ENCODE measurements at regions not wholly inside any gene's neighbourhood (a gene's known extent, or its start where the extent isn't known, plus 50 kb on each side); places are given as distances from the start of the nearest gene placed in this dataset.

- no peaks in the 10 kb centered on the region for H3K9me3 ChIP-seq (ENCODE audit: control insufficient read depth, insufficient read depth, low read depth, low read length)
- no peak overlapping the region for H3K4me3 ChIP-seq (ENCODE audit: low read depth, low read length)
- ChIA-PET CTCF (no interaction called here), POLR2A (no interaction called here)
- H3K36me3 ChIP-seq (ENCODE audit: control insufficient read depth in 2 of 2, insufficient read depth in 1 of 2, low read length in 2 of 2), result no peaks in the 10 kb centered on the region
- H3K4me1 ChIP-seq (ENCODE audit: control insufficient read depth, insufficient read depth, low read length), result no peaks in the 10 kb centered on the region
- no peak for TF ChIP-seq ZXDB (tag by site-specific recombination; IDR thresholded peaks at IDR 0.05)
- TF ChIP-seq ZIC2 (tag by site-specific recombination; IDR thresholded peaks at IDR 0.05), result no peak
- no peak for TF ChIP-seq ZNF350 (tag by site-specific recombination; IDR thresholded peaks at IDR 0.05)
- no peak for TF ChIP-seq ZNF239 (tag by site-specific recombination; IDR thresholded peaks at IDR 0.05)
- no peak for TF ChIP-seq ZNF184 (tag by site-specific recombination; IDR thresholded peaks at IDR 0.05)
- TF ChIP-seq ZNF121 (tag by site-specific recombination; IDR thresholded peaks at IDR 0.05), result no peak
- no peak overlapping the region for H3K27ac ChIP-seq (ENCODE audit: extremely low read depth, low read depth, low read length)
Measured at GRCh38 chr12:28991626-28992025, 157.5 kb upstream of the FAR2 start.

- ChIA-PET POLR2A (no interaction called here), CTCF (no interaction called here)
- H3K4me3 ChIP-seq (ENCODE audit: low read depth, low read length), result no peak overlapping the region
- TF ChIP-seq ZNF704 (tag by site-specific recombination; IDR thresholded peaks at IDR 0.05) (no peak), ZNF18 (tag by site-specific recombination; IDR thresholded peaks at IDR 0.05) (no peak), SP7 (tag by site-specific recombination; IDR thresholded peaks at IDR 0.05) (no peak), ZNF248 (tag by site-specific recombination; IDR thresholded peaks at IDR 0.05) (no peak), ZNF121 (tag by site-specific recombination; IDR thresholded peaks at IDR 0.05) (no peak), ATF2 (tag by site-specific recombination; IDR thresholded peaks at IDR 0.05; ENCODE audit: low read depth) (no peak), ZNF362 (tag by site-specific recombination; IDR thresholded peaks at IDR 0.05) (no peak)
- no peaks in the 10 kb centered on the region for H3K4me1 ChIP-seq (ENCODE audit: control insufficient read depth, insufficient read depth, low read length)
- H3K27ac ChIP-seq (ENCODE audit: extremely low read depth, low read depth, low read length), result no peak overlapping the region
- H3K9me3 ChIP-seq (ENCODE audit: control insufficient read depth, insufficient read depth, low read depth, low read length), result no peaks in the 10 kb centered on the region
- H3K36me3 ChIP-seq (ENCODE audit: control insufficient read depth in 2 of 2, insufficient read depth in 1 of 2, low read length in 2 of 2), result no peaks in the 10 kb centered on the region
Measured at GRCh38 chr12:28993720-28994119, 155.4 kb upstream of the FAR2 start.

GRCh38 chr12:28994179-28994715 is 154.8 kb upstream of the FAR2 start:
- CTCF ChIA-PET, result no interaction called here
- no peaks in the 10 kb centered on the region for H3K9me3 ChIP-seq (ENCODE audit: control insufficient read depth, insufficient read depth, low read depth, low read length)
- no peak overlapping the region for H3K27ac ChIP-seq (ENCODE audit: extremely low read depth, low read depth, low read length)
- POLR2A ChIA-PET, result no interaction called here
- H3K4me3 ChIP-seq (ENCODE audit: low read depth, low read length), result no peak overlapping the region
- H3K36me3 ChIP-seq (ENCODE audit: control insufficient read depth in 2 of 2, insufficient read depth in 1 of 2, low read length in 2 of 2), result no peaks in the 10 kb centered on the region
- H3K4me1 ChIP-seq (ENCODE audit: control insufficient read depth, insufficient read depth, low read length), result no peaks in the 10 kb centered on the region
- TF ChIP-seq ZNF510 (tag by site-specific recombination; IDR thresholded peaks at IDR 0.05; ENCODE audit: insufficient replicate concordance) (no peak), ZNF362 (tag by site-specific recombination; IDR thresholded peaks at IDR 0.05) (no peak), INSM2 (tag by site-specific recombination; IDR thresholded peaks at IDR 0.05) (no peak), CTCF (tag by site-specific recombination; IDR thresholded peaks at IDR 0.05) (no peak), ZNF302 (tag by site-specific recombination; IDR thresholded peaks at IDR 0.05; ENCODE audit: low read depth) (no peak), ZNF529 (tag by site-specific recombination; IDR thresholded peaks at IDR 0.05; ENCODE audit: insufficient replicate concordance) (no peak), ZNF544 (tag by site-specific recombination; IDR thresholded peaks at IDR 0.05) (no peak), SP2 (tag by site-specific recombination; IDR thresholded peaks at IDR 0.05) (no peak), ZBTB26 (tag by site-specific recombination; optimal IDR thresholded peaks at IDR 0.05) (no peak)

Data from HEK293 (cell line).